SK-N-SH treated with all-trans-retinoic acid at 6 μM for 48 hours (cell line): ENCODE measurements at regions not wholly inside any gene's neighbourhood (a gene's known extent, or its start where the extent isn't known, plus 50 kb on each side); places are given as distances from the start of the nearest gene placed in this dataset.

Source experiments
- ARNTL ChIP-seq: fragments of 450-650 bp; formaldehyde crosslinking; IDR thresholded peaks from 2 replicates; pipeline ENCODE4 v1.5.0; 2020; ENCODE audit warnings: low read depth, mild to moderate bottlenecking, moderate library complexity, borderline replicate concordance
- BACH2 ChIP-seq: fragments of 250-450 bp; sonication (Bioruptor Pico); IDR thresholded peaks from 2 replicates; pipeline ENCODE4 v1.9.0; 2021; ENCODE audit warnings: mild to moderate bottlenecking, borderline replicate concordance
- ESRRG ChIP-seq: fragments of 250-450 bp; sonication (Bioruptor Pico); IDR thresholded peaks from 2 replicates; pipeline ENCODE4 v1.6.1; 2021; ENCODE audit warnings: mild to moderate bottlenecking
- GLIS3 ChIP-seq: fragments of 250-450 bp; sonication (Bioruptor Pico); IDR thresholded peaks from 2 replicates; pipeline ENCODE4 v1.5.0; 2020; ENCODE audit warnings: mild to moderate bottlenecking, moderate library complexity
- RARB ChIP-seq: fragments of 250-450 bp; sonication (Bioruptor Pico); IDR thresholded peaks from 2 replicates; pipeline ENCODE4 v1.8.0; 2021; ENCODE audit warnings: mild to moderate bottlenecking, moderate library complexity
- TCF4 ChIP-seq: fragments of 250-450 bp; sonication (Bioruptor Pico); IDR thresholded peaks from 2 replicates; pipeline ENCODE4 v1.8.0; 2021; ENCODE audit warnings: mild to moderate bottlenecking, moderate library complexity, borderline replicate concordance
- TOX ChIP-seq: fragments of 250-450 bp; sonication (Bioruptor Pico); IDR thresholded peaks from 2 replicates; pipeline ENCODE4 v1.8.0; 2021; ENCODE audit warnings: mild to moderate bottlenecking, moderate library complexity, borderline replicate concordance
- ZFP3 ChIP-seq: fragments of 250-450 bp; sonication (Bioruptor Pico); IDR thresholded peaks from 2 replicates; pipeline ENCODE4 v1.5.0; 2020; ENCODE audit warnings: mild to moderate bottlenecking, moderate library complexity
- ZFP30 ChIP-seq: fragments of 450-650 bp; formaldehyde crosslinking; IDR thresholded peaks from 2 replicates; pipeline ENCODE4 v1.5.0; 2022; ENCODE audit warnings: mild to moderate bottlenecking, moderate library complexity
- ZNF565 ChIP-seq: fragments of 450-650 bp; formaldehyde crosslinking; conservative IDR thresholded peaks from 2 replicates; pipeline ENCODE4 v1.5.0; 2020; ENCODE audit warnings: low read depth, mild to moderate bottlenecking, moderate library complexity
- ZNF70 ChIP-seq: fragments of 450-650 bp; formaldehyde crosslinking; IDR thresholded peaks from 2 replicates; pipeline ENCODE4 v1.5.0; 2020; ENCODE audit warnings: mild to moderate bottlenecking, moderate library complexity
- TF ChIP-seq, protein P1 (sequence below): fragments of 250-450 bp; sonication (Bioruptor Pico); IDR thresholded peaks from 2 replicates; pipeline ENCODE4 v1.8.0; 2020; ENCODE audit warnings: mild to moderate bottlenecking, moderate library complexity, borderline replicate concordance
- TF ChIP-seq, protein P2 (sequence below): fragments of 250-450 bp; sonication (Bioruptor Pico); IDR thresholded peaks from 2 replicates; pipeline ENCODE4 v1.5.1; 2021; ENCODE audit warnings: mild to moderate bottlenecking, moderate library complexity
- TF ChIP-seq, protein P3 (sequence below): fragments of 250-450 bp; sonication (Bioruptor Pico); IDR thresholded peaks from 2 replicates; pipeline ENCODE4 v1.5.1; 2020; ENCODE audit warnings: low read depth, mild to moderate bottlenecking, moderate library complexity

DNA sequence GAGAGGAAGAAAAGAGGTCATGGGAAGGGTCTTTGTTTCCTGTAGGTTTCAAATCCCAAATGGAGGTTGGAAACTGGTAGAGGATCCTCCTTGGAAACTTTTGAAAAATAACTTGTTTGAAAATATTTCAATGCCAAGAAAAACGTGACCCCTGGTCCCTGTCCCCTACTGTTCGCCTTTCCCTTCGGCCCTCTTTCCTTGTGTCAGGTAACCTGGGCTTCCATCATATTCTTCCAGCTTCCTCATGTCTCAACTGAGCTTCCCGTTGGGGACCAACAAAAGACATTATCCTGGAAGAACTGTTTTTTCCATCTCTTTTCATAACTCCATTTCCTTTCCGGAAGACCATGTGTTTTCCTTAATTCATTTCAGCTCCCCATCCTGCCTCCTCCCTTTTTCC is 266.8 kb upstream of the ANKRD55 start:
- TF ChIP-seq TOX (CRISPR knock-in tag) (no peak), ZFP30 (no peak), GLIS3 (CRISPR knock-in tag) (no peak), RARB (CRISPR knock-in tag) (no peak), ARNTL (CRISPR knock-in tag) (no peak), BACH2 (CRISPR knock-in tag) (no peak), ESRRG (CRISPR knock-in tag) (no peak), ZNF70 (CRISPR knock-in tag) (no peak), ZNF565 (CRISPR knock-in tag) (no peak), TCF4 (CRISPR knock-in tag) (no peak), ZFP3 (CRISPR knock-in tag) (no peak)
- TF ChIP-seq, protein P1, sequence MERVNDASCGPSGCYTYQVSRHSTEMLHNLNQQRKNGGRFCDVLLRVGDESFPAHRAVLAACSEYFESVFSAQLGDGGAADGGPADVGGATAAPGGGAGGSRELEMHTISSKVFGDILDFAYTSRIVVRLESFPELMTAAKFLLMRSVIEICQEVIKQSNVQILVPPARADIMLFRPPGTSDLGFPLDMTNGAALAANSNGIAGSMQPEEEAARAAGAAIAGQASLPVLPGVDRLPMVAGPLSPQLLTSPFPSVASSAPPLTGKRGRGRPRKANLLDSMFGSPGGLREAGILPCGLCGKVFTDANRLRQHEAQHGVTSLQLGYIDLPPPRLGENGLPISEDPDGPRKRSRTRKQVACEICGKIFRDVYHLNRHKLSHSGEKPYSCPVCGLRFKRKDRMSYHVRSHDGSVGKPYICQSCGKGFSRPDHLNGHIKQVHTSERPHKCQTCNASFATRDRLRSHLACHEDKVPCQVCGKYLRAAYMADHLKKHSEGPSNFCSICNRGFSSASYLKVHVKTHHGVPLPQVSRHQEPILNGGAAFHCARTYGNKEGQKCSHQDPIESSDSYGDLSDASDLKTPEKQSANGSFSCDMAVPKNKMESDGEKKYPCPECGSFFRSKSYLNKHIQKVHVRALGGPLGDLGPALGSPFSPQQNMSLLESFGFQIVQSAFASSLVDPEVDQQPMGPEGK, result no peak
- TF ChIP-seq, protein P2, sequence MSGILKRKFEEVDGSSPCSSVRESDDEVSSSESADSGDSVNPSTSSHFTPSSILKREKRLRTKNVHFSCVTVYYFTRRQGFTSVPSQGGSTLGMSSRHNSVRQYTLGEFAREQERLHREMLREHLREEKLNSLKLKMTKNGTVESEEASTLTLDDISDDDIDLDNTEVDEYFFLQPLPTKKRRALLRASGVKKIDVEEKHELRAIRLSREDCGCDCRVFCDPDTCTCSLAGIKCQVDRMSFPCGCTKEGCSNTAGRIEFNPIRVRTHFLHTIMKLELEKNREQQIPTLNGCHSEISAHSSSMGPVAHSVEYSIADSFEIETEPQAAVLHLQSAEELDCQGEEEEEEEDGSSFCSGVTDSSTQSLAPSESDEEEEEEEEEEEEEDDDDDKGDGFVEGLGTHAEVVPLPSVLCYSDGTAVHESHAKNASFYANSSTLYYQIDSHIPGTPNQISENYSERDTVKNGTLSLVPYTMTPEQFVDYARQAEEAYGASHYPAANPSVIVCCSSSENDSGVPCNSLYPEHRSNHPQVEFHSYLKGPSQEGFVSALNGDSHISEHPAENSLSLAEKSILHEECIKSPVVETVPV (CRISPR knock-in tag), result no peak
- TF ChIP-seq, protein P3, sequence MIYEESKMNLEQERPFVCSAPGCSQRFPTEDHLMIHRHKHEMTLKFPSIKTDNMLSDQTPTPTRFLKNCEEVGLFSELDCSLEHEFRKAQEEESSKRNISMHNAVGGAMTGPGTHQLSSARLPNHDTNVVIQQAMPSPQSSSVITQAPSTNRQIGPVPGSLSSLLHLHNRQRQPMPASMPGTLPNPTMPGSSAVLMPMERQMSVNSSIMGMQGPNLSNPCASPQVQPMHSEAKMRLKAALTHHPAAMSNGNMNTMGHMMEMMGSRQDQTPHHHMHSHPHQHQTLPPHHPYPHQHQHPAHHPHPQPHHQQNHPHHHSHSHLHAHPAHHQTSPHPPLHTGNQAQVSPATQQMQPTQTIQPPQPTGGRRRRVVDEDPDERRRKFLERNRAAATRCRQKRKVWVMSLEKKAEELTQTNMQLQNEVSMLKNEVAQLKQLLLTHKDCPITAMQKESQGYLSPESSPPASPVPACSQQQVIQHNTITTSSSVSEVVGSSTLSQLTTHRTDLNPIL (CRISPR knock-in tag), result no peak
